GM18499 (cell line): ENCODE measurements at regions not wholly inside any gene's neighbourhood (a gene's known extent, or its start where the extent isn't known, plus 50 kb on each side); places are given as distances from the start of the nearest gene placed in this dataset.

Source experiments
- ATAC-seq: cut with Tn5 transposase; IDR thresholded peaks from one replicate; pipeline ENCODE4 v1.9.1; 2021; ENCODE audit warnings: moderate number of reproducible peaks; ENCODE audit not compliant: insufficient read depth, unreplicated experiment

- ATAC-seq = no peak
Measured at GRCh38 chr12:115763982-115764621, 513.4 kb downstream of the MED13L start.

GRCh38 chr12:115763376-115763775 is 514.1 kb downstream of the MED13L start:
- no peak for ATAC-seq

DNA sequence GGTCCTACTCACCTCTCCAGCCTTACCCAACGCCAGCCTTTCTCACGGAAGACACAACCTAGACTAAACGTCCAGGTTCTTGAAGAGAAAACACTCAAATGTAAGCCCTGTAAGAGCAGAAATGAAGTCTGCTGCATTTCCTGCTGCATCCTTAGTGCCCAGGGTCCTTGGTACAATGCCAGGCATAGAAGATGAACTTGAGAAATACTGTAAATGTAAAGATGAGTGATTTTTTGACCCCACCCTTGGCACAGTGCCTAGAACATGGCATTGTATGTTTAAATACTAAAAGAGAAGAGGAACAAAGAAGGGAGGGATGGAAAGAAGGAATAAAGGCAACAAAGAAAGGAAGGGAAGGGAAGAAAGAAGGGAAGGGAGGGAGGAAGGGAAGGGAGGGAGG is 514.6 kb downstream of the MED13L start:
- ATAC-seq = no peak

- ATAC-seq = no peak
Measured at GRCh38 chr12:115761784-115762183, 515.7 kb downstream of the MED13L start.

DNA sequence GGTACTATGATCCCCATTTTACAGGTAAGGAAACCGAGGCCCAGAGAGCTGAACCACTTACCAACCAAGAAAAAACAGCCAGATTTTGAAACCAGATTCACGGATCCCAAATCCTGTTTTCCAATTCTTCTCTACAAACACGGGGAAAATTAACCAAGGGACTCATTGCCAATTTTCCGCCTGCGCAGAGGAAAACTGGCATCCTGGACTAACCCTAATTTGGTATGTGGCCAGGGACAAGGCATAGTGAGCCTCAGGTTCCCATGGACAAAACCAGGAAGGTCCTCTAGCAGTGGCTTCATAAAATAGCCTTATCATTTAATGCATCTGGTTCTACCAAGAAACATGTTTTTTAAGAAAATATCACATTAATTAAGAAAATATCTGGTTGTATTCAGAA is 517.3 kb downstream of the MED13L start:
- ATAC-seq = no peak

- ATAC-seq = no peak
Measured at GRCh38 chr12:115758877-115759620, 518.4 kb downstream of the MED13L start.

- no peak for ATAC-seq
Measured at GRCh38 chr12:115758183-115758582, 519.3 kb downstream of the MED13L start.

GRCh38 chr12:115756804-115757203 is 520.7 kb downstream of the MED13L start:
- ATAC-seq = no peak

DNA sequence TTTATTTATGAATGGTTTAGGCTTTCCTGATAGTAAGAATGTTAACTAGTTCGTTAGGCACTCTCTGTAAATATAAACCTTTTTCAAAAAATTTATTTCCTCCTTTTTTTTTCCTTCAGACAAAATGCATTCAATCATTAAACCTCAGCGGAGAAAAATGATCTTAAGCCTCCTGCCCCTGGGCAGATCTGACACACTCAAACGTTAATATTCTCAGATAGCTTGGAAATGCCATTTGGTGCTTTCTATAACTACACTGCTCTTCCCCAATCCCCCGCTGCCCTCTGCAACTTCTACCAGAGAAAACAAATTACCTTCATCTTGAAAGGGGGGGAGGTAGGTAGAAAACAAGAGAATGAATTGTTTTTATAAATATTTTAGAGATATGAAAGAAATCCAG is 521.2 kb downstream of the MED13L start:
- no peak for ATAC-seq

DNA sequence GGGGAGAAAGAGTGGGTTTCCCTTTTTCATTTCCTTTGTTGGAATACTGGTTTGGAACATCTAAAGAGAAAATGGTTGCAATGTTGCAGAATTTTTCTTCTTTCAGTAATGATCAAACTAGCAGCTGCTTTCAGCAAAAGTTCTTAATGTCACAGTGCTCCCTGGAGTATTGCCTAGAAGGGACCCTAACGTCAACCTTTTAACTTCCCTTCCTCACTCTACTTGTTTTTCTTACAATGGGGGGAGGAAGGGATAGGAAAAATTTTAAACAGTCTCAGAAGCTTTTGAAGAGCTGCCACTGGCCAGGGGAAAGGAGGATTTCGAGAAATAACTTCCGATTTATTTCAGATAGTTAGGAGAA is 521.8 kb downstream of the MED13L start:
- ATAC-seq = no peak

DNA sequence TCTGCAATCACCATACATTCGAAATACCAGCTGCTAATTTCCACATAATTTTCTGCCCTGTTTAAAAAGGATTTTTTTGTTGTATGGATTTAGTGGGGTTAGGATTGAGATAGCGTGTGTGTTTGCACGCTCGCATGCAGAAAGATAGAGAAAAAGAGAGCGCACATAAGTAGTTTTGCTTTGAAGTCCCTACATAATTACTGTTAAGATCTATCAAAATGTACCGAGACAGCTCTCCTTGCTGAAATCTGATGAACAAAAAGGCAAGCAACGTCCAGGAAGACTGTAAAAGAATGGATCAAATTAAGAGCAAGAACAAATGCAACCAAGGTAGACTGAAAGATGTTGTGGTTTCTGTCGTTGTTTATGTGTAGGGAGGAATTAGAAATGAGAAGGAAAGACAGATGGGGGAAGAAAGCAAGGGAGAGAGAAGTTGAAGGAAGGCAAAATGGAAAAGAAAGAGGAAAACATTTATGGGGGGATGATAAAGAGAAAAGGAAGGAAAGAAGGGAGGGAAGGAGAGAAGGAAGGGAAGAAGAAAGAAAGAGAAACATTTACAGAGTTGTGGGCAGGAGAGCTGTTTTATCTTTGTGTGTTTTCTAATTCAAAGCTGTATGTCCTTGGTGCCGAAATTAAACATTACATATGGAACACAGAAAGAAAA is 522.3 kb downstream of the MED13L start:
- no peak for ATAC-seq

GRCh38 chr12:115752913-115753726 is 524.4 kb downstream of the MED13L start:
- ATAC-seq = no peak

GRCh38 chr12:115752156-115752555 is 525.3 kb downstream of the MED13L start:
- no peak for ATAC-seq

- ATAC-seq = no peak
Measured at GRCh38 chr12:115750340-115750739, 527.2 kb downstream of the MED13L start.

DNA sequence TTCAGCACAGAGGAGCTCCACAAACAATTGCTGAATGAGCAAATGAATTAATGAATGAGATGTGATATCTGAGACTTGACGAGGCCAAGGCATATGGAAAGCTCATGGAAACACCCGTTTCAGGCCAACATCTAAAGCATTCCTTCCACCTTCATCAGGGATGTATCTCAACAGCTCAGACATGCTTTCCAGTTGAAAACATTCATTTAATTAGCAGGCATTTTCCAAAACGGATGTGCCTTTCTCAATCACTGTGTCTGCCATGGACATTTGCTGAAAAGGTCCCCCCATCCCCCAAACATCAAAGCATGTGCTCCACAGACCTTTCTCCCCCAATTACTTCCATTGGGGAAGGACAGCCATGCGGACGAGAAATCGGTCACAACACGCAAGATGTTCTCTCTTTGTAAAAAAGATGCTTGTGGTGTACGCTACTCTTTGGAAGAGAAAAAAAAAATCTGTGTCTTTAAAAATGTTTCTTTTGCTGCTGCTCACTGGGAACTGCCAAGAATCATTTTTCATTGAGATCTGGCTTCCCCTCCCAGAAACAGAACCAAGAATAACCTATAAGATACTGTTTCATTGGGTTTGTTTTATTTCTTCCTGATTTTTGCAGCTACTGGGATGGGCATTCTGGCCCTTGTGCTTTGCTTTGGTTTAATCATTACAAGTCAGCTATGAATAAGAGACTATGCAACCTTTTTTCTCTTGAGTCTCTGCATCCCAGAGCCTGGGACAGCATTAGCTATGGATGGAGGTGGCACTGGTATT is 528.2 kb downstream of the MED13L start:
- ATAC-seq = no peak

- no peak for ATAC-seq
Measured at GRCh38 chr12:115740586-115741155, 536.8 kb downstream of the MED13L start.

DNA sequence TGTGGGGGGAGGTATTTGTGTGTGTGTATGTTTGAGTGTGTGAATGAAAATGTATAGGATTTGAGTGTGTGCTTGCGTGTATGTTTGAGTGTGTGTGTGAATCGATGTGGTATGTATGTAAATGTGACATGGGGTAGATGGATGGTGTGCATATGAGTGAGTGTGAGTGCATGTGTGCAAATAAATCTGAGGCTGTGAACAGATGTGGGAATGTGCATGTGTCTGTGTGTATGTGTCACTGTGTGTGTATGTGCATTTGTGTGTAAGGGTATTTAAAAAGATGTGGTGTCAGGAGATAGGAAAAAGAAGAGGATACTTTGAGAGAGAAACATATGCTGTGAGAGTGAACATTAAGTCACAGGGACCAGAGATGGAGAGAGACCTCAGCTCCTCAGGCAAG is 539.6 kb downstream of the MED13L start:
- ATAC-seq = no peak

DNA sequence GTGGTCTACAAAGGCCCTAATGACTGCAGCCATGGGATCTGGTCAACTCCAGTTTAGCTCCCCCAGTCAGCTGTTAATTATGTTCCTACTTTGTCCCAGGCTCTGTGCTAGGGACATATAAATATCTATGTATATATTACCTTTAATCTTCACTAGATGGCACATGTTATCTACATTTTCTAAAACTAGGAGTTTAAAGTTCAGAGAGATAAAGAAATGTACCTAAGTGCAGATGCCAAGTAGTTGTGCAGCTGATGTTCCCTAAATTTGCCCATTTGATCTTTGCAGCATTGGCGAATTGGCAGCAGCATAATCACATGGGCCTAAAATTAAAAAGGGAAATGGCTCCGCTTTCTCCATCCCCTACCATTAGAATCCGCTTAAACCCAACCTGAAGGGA is 541.1 kb downstream of the MED13L start:
- ATAC-seq = no peak

DNA sequence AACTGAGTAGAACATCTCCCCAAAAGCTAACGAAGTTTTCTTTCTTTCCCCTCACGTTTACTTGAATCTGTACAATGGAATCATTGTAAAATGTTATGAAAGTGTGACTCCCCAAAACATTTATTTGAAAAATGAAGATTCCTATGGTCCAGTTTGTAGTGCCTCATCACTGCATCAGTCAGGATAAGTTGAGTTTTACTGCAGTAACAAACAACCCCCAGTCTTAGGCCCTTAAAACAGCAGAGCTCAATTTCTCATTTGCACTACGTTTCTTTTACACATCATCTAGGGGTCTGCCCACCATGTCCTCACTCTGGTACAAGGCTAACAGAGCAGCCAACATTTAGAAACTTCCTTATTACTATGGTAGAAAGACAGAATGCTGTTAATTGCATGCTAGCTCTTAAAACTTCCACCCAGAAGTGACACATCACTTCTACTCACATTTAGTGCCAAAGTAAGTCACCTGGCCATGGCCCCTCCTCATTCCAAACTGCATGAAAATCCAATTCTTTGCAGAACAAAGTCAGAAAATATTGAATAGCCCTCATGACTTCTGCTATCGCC is 546.4 kb downstream of the MED13L start:
- ATAC-seq = no peak
